Muscle of leg (tissue), 3 donors: ENCODE measurements at regions not wholly inside any gene's neighbourhood (a gene's known extent, or its start where the extent isn't known, plus 50 kb on each side); places are given as distances from the start of the nearest gene placed in this dataset.
A peak's percentile ranks its signal among the peaks of the same experiment; 100 is the strongest.

Source experiments
- DNase-seq: peaks from one replicate; pipeline ENCODE4 v3.0.0; 2013
- H3K27ac ChIP-seq: one replicate; pipeline ENCODE4 v1.5.1; 2013; ENCODE audit warnings: mild to moderate bottlenecking, low read length, control low read depth
- H3K27me3 ChIP-seq: one replicate; pipeline ENCODE4 v1.6.1; 2013; ENCODE audit warnings: low read length; ENCODE audit not compliant: control insufficient read depth, insufficient read depth
- H3K36me3 ChIP-seq: one replicate; pipeline ENCODE4 v1.6.1; 2013; ENCODE audit warnings: low read length; ENCODE audit not compliant: control insufficient read depth, insufficient read depth
- H3K4me1 ChIP-seq: one replicate; pipeline ENCODE4 v1.6.1; 2013; ENCODE audit warnings: low read length; ENCODE audit not compliant: control insufficient read depth, insufficient read depth
- H3K4me3 ChIP-seq: one replicate; pipeline ENCODE4 v1.5.1; 2013; ENCODE audit warnings: low read length, control low read depth
- H3K9me3 ChIP-seq: replicated peaks from 2 replicates; pipeline ENCODE4 v1.6.1; 2013; ENCODE audit warnings: low read depth, low read length; ENCODE audit not compliant: control insufficient read depth
- WGBS: methylation state at CpG from one replicate; pipeline ENCODE4 v1.1.5; 2013; ENCODE audit warnings: missing lambda C conversion rate; ENCODE audit not compliant: insufficient coverage; 5-methylcytosine and 5-hydroxymethylcytosine counted together

DNA sequence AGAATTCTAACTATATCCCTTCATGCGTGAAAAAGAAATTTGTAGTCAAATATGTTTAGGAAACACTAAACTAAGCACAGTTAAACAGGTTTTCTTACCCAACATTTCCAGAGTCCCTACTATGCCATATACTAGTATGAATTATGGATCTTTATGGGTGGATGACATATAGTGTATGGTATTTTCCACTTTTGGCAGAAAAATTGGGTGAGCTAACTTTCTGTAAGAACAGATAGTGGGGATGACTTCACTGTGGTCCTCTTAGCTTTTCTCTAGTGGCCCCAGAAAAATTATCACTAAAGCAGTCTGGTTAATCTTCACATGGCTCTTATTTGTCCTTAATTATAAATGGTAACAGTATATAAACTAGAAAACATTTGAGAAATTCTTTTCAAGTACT lies 240.0 kb upstream of the GULP1 start:
- Histone ChIP-seq H3K36me3 (no peaks in the 10 kb centered on the region), H3K27ac (no peak overlapping the region), H3K9me3 (no peaks in the 10 kb centered on the region), H3K4me1 (no peaks in the 10 kb centered on the region), H3K27me3 (no peaks in the 10 kb centered on the region), H3K4me3 (no peak overlapping the region)
- no peak for DNase-seq
- WGBS = no CpG with 5 or more reads among the region's 1 CpG

DNA sequence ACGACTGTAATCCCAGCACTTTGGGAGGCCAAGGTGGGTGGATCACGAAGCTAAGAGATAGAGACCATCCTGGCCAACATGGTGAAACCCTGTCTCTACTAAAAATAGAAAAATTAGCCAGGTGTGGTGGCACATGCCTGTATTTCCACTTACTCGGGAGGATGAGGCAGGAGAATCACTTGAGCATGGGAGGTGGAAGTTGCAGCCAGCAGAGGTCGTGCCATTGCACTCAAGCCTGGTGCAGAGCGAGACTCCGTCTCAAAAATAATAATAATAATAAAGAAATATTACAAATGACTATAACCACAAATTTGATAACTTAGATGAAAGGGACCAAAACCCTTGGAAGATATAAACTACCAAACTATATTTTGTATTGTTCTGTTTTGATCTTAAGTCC lies 226.3 kb upstream of the GULP1 start:
- Histone ChIP-seq H3K27me3 (no peaks in the 10 kb centered on the region), H3K4me3 (no peak overlapping the region), H3K4me1 (no peaks in the 10 kb centered on the region), H3K27ac (no peak overlapping the region), H3K36me3 (no peaks in the 10 kb centered on the region), H3K9me3 (no peaks in the 10 kb centered on the region)
- DNase-seq = no peak
- WGBS = no CpG with 5 or more reads among the region's 6 CpGs

DNA sequence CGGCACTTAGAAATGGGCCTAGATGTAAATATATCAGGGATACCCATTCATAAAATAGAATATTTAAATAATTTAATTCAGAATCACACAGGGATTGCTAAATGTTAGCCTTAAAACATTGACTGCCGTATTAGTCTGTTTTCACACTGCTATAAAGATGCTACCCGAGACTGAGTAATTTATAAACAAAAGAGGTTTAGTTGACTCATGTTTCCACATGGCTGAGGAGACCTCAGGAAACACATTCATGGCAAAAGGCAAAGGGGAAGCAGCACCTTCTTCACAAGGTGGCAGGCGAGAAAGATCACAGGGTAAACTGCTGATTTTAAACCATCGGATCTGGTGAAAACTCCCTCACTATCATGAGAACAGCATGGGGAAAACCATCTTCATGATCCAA lies 223.6 kb upstream of the GULP1 start:
- Histone ChIP-seq H3K36me3 (no peaks in the 10 kb centered on the region), H3K4me1 (no peaks in the 10 kb centered on the region), H3K27me3 (no peaks in the 10 kb centered on the region), H3K9me3 (no peaks in the 10 kb centered on the region), H3K4me3 (no peak overlapping the region), H3K27ac (no peak overlapping the region)
- WGBS = 100% methylated on average over 1 of the region's 5 CpGs
- no peak for DNase-seq

GRCh38 chr2:188076149-188077056 lies 215.3 kb upstream of the GULP1 start:
- H3K27me3 ChIP-seq = no peaks in the 10 kb centered on the region
- no peak overlapping the region for H3K27ac ChIP-seq
- no peak for DNase-seq
- H3K9me3 ChIP-seq = peaks cover 11% of the 10 kb centered on the region
- H3K36me3 ChIP-seq = no peaks in the 10 kb centered on the region
- WGBS = no CpG with 5 or more reads among the region's 2 CpGs
- no peak overlapping the region for H3K4me3 ChIP-seq
- H3K4me1 ChIP-seq = no peaks in the 10 kb centered on the region

DNA sequence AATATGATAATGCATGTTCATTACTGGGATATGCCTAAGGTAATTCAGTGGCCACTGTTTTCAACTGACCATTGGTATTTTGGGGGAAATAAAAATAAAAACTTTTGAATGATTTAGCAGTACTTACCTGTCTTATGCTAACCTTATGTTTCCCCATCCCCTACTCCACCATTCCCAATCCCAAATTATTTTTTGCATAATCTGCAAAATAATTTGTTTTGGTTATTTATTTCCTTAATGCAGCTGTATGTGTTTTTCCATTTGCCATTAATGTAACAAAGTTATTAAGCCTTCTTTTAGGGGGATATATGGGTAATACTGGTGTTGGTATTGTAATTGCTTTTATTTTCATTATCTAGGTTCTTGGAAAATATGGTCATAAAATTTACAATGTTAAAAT lies 213.9 kb upstream of the GULP1 start:
- Histone ChIP-seq H3K27ac (no peak overlapping the region), H3K27me3 (no peaks in the 10 kb centered on the region), H3K4me3 (no peak overlapping the region), H3K36me3 (no peaks in the 10 kb centered on the region), H3K4me1 (no peaks in the 10 kb centered on the region), H3K9me3 (peaks cover 11% of the 10 kb centered on the region)
- no peak for DNase-seq

DNA sequence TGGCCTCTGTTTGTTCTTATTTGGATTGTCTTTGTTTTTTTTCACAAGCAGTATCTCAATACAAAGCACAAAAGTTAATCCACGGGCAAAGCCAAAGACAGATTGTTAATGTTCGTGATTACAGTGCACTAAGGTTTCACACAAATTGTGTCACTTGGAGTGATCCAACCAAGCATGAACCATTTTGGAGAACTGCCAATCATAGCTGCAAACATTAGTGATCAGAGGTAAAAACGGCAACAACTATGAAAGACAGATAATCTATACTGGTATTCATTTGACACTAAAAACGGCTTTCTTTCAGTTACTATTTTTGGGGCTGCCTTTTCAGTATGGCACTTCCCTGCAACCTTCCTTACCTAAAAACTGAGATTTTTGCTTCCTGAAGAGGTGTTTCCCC lies 213.1 kb upstream of the GULP1 start:
- H3K9me3 ChIP-seq = peaks cover 11% of the 10 kb centered on the region
- no peak for DNase-seq
- H3K4me3 ChIP-seq = no peak overlapping the region
- no peaks in the 10 kb centered on the region for H3K4me1 ChIP-seq
- WGBS = 76% methylated on average over 3 of the region's 4 CpGs
- H3K27ac ChIP-seq = no peak overlapping the region
- H3K27me3 ChIP-seq = no peaks in the 10 kb centered on the region
- H3K36me3 ChIP-seq = no peaks in the 10 kb centered on the region

GRCh38 chr2:188079196-188079595 lies 212.5 kb upstream of the GULP1 start:
- Histone ChIP-seq H3K27ac (no peak overlapping the region), H3K9me3 (peaks cover 6% of the 10 kb centered on the region), H3K4me1 (no peaks in the 10 kb centered on the region), H3K4me3 (no peak overlapping the region), H3K36me3 (no peaks in the 10 kb centered on the region), H3K27me3 (no peaks in the 10 kb centered on the region)
- DNase-seq = no peak
- no CpG with 5 or more reads among the region's 1 CpG for WGBS

DNA sequence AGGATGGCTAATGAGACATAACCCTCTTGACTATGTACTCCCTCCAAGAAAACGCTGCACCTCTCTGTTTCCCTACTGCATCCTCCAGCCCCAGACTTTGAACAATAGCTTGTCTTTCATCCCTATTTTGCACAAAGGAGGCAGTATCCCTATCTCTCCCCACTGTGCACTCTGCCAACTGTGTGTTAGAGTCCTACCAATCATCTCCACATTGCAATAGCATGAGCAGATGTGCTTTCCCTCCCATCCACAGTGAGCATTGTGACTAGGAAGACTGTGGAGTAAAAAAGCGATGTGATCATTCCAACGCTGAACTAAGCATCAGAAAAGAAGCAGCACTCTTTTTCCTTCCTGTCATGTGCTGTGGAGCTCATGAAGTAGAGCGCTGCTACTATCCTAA lies 206.3 kb upstream of the GULP1 start:
- H3K4me3 ChIP-seq = no peak overlapping the region
- no peaks in the 10 kb centered on the region for H3K9me3 ChIP-seq
- DNase-seq = no peak
- no peak overlapping the region for H3K27ac ChIP-seq
- WGBS = 78% methylated on average over 1 of the region's 4 CpGs
- no peaks in the 10 kb centered on the region for H3K36me3 ChIP-seq
- H3K27me3 ChIP-seq = no peaks in the 10 kb centered on the region
- no peaks in the 10 kb centered on the region for H3K4me1 ChIP-seq

DNA sequence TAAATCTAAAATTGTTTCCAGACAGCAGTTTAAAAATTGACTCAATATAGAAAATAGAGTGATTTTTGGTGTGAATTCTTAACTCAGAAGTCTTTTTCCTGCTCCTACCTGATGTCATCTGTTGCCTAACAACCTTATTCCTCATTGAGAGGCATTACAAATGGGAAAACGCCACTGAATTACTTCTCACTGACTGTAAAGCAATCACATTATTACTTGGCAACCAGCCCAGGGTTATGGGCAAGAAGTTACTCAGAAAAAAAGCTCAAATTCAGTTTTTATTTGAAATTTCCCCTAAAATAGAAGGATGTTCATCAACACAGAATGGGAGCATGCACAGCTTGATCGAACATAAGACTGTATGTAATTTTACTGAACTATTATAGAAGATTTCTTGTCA lies 201.8 kb upstream of the GULP1 start:
- no peaks in the 10 kb centered on the region for H3K27me3 ChIP-seq
- 25% methylated on average over 1 of the region's 2 CpGs for WGBS
- no peaks in the 10 kb centered on the region for H3K4me1 ChIP-seq
- DNase-seq = peak; percentile 33
- H3K9me3 ChIP-seq = no peaks in the 10 kb centered on the region
- H3K27ac ChIP-seq = no peak overlapping the region
- H3K36me3 ChIP-seq = no peaks in the 10 kb centered on the region
- H3K4me3 ChIP-seq = no peak overlapping the region

- H3K4me1 ChIP-seq = no peaks in the 10 kb centered on the region
- H3K4me3 ChIP-seq = no peak overlapping the region
- H3K36me3 ChIP-seq = no peaks in the 10 kb centered on the region
- DNase-seq = no peak
- no peaks in the 10 kb centered on the region for H3K27me3 ChIP-seq
- H3K27ac ChIP-seq = no peak overlapping the region
- no peaks in the 10 kb centered on the region for H3K9me3 ChIP-seq
Measured at GRCh38 chr2:188091220-188091619, 200.5 kb upstream of the GULP1 start.

DNA sequence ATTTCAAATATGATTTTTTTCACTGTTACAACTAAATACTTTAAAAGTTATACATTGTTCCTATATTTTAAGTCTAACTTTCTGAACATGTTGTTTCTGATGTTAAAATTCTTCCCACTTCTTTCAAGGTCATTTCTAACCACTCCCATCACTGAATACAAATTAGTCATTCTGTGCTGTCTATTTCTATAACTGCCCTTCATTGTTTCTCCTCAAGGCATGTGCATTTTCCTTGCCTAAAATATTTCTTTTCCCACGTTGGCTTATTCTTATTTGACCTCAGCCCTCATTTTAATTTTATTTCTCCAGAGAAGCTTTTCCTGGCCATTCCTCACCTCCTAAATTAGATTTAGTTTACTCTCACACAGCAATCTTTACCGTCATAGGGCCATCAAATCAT lies 198.9 kb upstream of the GULP1 start:
- no peak for DNase-seq
- no peaks in the 10 kb centered on the region for H3K9me3 ChIP-seq
- WGBS = 54% methylated on average over 1 of the region's 2 CpGs
- no peaks in the 10 kb centered on the region for H3K36me3 ChIP-seq
- no peaks in the 10 kb centered on the region for H3K4me1 ChIP-seq
- H3K27me3 ChIP-seq = no peaks in the 10 kb centered on the region
- no peak overlapping the region for H3K27ac ChIP-seq
- no peak overlapping the region for H3K4me3 ChIP-seq
